Ascending aorta (tissue), 2 donors: ENCODE measurements at regions not wholly inside any gene's neighbourhood (a gene's known extent, or its start where the extent isn't known, plus 50 kb on each side); places are given as distances from the start of the nearest gene placed in this dataset.
"Not testable (repeated sequence)": the region's sequence is repeated elsewhere in the genome, so short reads cannot be mapped to it uniquely, and the experiment has no call there.

Experiments used
- DNase-seq, 2 donors: peaks; one replicate each; pipeline ENCODE4 v3.0.0-alpha.2; 2019; ENCODE audit warnings: low spot score in 2 of 2
- H3K27ac ChIP-seq, 2 donors: fragments of 200-600 bp; sonication (generic); one replicate each; pipeline ENCODE4 v1.5.1; 2016 to 2017; ENCODE audit warnings: mild to moderate bottlenecking in 1 of 2
- H3K27me3 ChIP-seq: fragments of 200-600 bp; sonication (generic); one replicate; pipeline ENCODE4 v1.5.1; 2017
- H3K36me3 ChIP-seq, 2 donors: fragments of 200-600 bp; sonication (generic); one replicate each; pipeline ENCODE4 v1.5.1; 2016
- H3K4me1 ChIP-seq, 2 donors: fragments of 200-600 bp; sonication (generic); one replicate each; pipeline ENCODE4 v1.5.1; 2016 to 2017; ENCODE audit warnings: mild to moderate bottlenecking in 1 of 2
- H3K4me3 ChIP-seq, 2 donors: fragments of 200-600 bp; sonication (generic); one replicate each; pipeline ENCODE4 v1.5.1; 2016 to 2017; ENCODE audit warnings: mild to moderate bottlenecking in 1 of 2
- H3K9me3 ChIP-seq, 2 donors: fragments of 200-600 bp; sonication (generic); one replicate each; pipeline ENCODE4 v1.5.1; 2016
- intact Hi-C: fragments of 100-400 bp; cut with DNase I; formaldehyde crosslinking; loops from one replicate; pipeline ENCODE4 v1.15.1; 2023
- TF ChIP-seq, protein P1 (sequence below), 3 experiments: fragments of 200-600 bp in 2 of 3; fragments of 450-650 bp in 1 of 3; sonication (generic) in 2 of 3; IDR thresholded peaks; one replicate each; pipeline ENCODE4 v1.5.1; 2016 to 2019; ENCODE audit warnings: antibody characterized with exemption in 3 of 3, mild to moderate bottlenecking in 1 of 3, moderate library complexity in 1 of 3

GRCh38 chr7:97422046-97422445, 304.5 kb downstream of the SDHAF3 start:
- TF ChIP-seq, protein P1, sequence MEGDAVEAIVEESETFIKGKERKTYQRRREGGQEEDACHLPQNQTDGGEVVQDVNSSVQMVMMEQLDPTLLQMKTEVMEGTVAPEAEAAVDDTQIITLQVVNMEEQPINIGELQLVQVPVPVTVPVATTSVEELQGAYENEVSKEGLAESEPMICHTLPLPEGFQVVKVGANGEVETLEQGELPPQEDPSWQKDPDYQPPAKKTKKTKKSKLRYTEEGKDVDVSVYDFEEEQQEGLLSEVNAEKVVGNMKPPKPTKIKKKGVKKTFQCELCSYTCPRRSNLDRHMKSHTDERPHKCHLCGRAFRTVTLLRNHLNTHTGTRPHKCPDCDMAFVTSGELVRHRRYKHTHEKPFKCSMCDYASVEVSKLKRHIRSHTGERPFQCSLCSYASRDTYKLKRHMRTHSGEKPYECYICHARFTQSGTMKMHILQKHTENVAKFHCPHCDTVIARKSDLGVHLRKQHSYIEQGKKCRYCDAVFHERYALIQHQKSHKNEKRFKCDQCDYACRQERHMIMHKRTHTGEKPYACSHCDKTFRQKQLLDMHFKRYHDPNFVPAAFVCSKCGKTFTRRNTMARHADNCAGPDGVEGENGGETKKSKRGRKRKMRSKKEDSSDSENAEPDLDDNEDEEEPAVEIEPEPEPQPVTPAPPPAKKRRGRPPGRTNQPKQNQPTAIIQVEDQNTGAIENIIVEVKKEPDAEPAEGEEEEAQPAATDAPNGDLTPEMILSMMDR (IDR thresholded peaks at IDR 0.05), result no peak
- no peak for DNase-seq
- intact Hi-C loops, result no loop called here

DNA sequence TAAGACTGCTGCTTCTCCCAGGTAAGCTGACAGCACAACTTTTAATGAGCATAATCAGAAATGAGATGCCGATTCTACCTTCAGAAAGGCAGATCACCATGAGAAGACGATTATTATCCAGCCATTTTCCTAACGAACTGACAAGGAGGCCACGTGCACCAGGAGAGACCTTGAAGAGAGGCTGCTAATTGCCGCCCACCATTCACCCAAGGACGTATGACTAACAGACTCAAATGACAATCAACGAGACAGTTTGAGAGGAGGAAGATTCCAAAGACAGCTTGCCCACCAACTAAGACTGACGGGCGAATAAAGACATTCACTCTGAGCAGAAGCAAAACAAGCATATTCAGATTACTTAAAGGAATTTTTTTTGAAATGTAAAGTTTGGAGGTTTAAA, 301.9 kb upstream of the TAC1 start:
- Histone ChIP-seq H3K9me3 (no peaks in the 10 kb centered on the region), H3K27ac (no peak overlapping the region), H3K27me3 (no peaks in the 10 kb centered on the region), H3K4me1 (no peaks in the 10 kb centered on the region), H3K36me3 (no peaks in the 10 kb centered on the region), H3K4me3 (no peak overlapping the region)
- intact Hi-C loops, result no loop called here
- no peak for DNase-seq
- TF ChIP-seq, protein P1 (IDR thresholded peaks at IDR 0.05), result no peak

More at GRCh38 chr7:97422046-97422445, 304.5 kb downstream of the SDHAF3 start:
- Histone ChIP-seq H3K36me3 (no peaks in the 10 kb centered on the region), H3K9me3 (no peaks in the 10 kb centered on the region), H3K27ac (no peak overlapping the region), H3K4me3 (no peak overlapping the region), H3K4me1 (no peaks in the 10 kb centered on the region), H3K27me3 (no peaks in the 10 kb centered on the region)

- no peak for DNase-seq
- intact Hi-C loops, result no loop called here
Observed at GRCh38 chr7:97439637-97440214, 292.2 kb upstream of the TAC1 start.

GRCh38 chr7:97446361-97446760, 285.5 kb upstream of the TAC1 start:
- H3K27ac ChIP-seq, result no peak overlapping the region
- TF ChIP-seq, protein P1 (IDR thresholded peaks at IDR 0.05), result no peak
- intact Hi-C loops, result no loop called here

More at GRCh38 chr7:97439637-97440214, 292.2 kb upstream of the TAC1 start:
- H3K9me3 ChIP-seq, result peaks cover 5 to 14% of the 10 kb centered on the region in 2 donors
- TF ChIP-seq, protein P1 (IDR thresholded peaks at IDR 0.05), result no peak
- no peak overlapping the region for H3K4me3 ChIP-seq
- H3K4me1 ChIP-seq, result no peaks in the 10 kb centered on the region
- H3K27me3 ChIP-seq, result no peaks in the 10 kb centered on the region
- H3K36me3 ChIP-seq, result no peaks in the 10 kb centered on the region
- no peak overlapping the region for H3K27ac ChIP-seq

GRCh38 chr7:97449448-97449847, 282.4 kb upstream of the TAC1 start:
- H3K4me1 ChIP-seq, H3K4me3 ChIP-seq, intact Hi-C loops, H3K27ac ChIP-seq, H3K36me3 ChIP-seq, DNase-seq, H3K27me3 ChIP-seq, H3K9me3 ChIP-seq: not testable (repeated sequence)

More at GRCh38 chr7:97446361-97446760, 285.5 kb upstream of the TAC1 start:
- no peak for DNase-seq
- Histone ChIP-seq H3K9me3 (no peaks in the 10 kb centered on the region), H3K4me3 (no peak overlapping the region), H3K36me3 (no peaks in the 10 kb centered on the region), H3K27me3 (no peaks in the 10 kb centered on the region), H3K4me1 (no peaks in the 10 kb centered on the region)

DNA sequence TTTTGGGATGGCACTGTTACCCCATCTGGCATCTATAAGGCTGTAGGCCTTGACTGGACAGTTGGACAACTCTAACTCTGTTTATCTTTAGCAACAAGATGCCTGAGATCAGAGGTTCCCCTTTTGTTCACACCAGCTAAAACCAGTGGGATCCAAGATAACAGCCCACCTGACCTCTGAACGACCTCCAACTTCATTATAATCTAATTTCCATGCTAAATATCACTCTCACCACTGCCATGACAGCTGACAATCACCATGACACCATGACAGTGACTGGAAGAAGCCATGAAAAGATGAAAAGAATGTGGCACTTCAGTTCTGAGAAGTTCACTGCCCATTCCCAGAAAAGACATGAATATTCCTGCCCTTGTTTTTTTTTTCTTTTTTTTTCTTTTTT, 281.4 kb upstream of the TAC1 start:
- intact Hi-C loops, result no loop called here
- no peaks in the 10 kb centered on the region for H3K4me1 ChIP-seq
- H3K36me3 ChIP-seq, result no peaks in the 10 kb centered on the region
- TF ChIP-seq, protein P1 (IDR thresholded peaks at IDR 0.05), result no peak
- H3K4me3 ChIP-seq, result no peak overlapping the region
- H3K9me3 ChIP-seq, result no peaks in the 10 kb centered on the region
- no peak overlapping the region for H3K27ac ChIP-seq
- H3K27me3 ChIP-seq, result no peaks in the 10 kb centered on the region
- DNase-seq, result no peak
